VCaP (cell line): ENCODE measurements at regions not wholly inside any gene's neighbourhood (a gene's known extent, or its start where the extent isn't known, plus 50 kb on each side); places are given as distances from the start of the nearest gene placed in this dataset.
A peak's percentile ranks its signal among the peaks of the same experiment; 100 is the strongest.

Experiments
- H3K27ac ChIP-seq: fragments of 450-650 bp; 2 replicates; pipeline ENCODE4 v1.5.1; 2017
- CTCF ChIP-seq: fragments of 450-650 bp; conservative IDR thresholded peaks from 2 replicates; pipeline ENCODE4 v1.5.1; 2017; ENCODE audit warnings: mild to moderate bottlenecking, moderate library complexity

GRCh38 chr4:123265443-123265842 is 131.2 kb upstream of the SPRY1 start:
- TF ChIP-seq CTCF = no peak

GRCh38 chr4:123266221-123266620 is 130.4 kb upstream of the SPRY1 start:
- H3K27ac ChIP-seq = peak overlapping the region; percentile 45; the same call in 1 of the 2 replicates
- no peak for TF ChIP-seq CTCF

More at GRCh38 chr4:123265443-123265842, 131.2 kb upstream of the SPRY1 start:
- peak overlapping the region; percentile 45; the same call in 1 of the 2 replicates for H3K27ac ChIP-seq

GRCh38 chr4:123278755-123279154 is 117.8 kb upstream of the SPRY1 start:
- no peak for TF ChIP-seq CTCF
- no peak overlapping the region for H3K27ac ChIP-seq

DNA sequence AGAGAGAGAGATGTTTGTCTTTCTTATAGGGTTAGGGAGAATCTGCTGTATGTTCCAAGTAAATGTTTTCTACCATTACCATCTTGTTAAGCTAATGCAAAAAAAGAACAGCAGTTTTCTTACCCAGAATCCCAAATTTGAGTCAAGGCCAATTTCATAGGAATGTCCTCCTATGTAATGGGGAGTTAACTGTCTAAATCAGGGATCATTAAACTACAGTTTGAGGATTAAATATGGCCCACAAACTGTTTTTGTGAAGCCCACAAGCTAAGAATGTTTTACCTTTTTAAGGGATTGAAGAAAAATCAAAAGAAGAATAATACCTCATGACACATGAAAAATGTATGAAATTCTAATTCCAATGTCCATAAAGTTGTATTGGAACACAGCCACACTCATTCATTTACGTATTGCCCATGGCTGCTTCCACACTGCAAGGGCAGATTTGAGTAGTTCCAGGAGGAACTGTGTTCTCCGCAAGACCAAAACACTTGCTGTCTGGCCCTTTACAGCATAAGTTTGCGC is 113.2 kb upstream of the SPRY1 start:
- no peak for TF ChIP-seq CTCF
- peak overlapping the region; percentile 54 for H3K27ac ChIP-seq

- no peak for TF ChIP-seq CTCF
- peak overlapping the region; percentile 54 for H3K27ac ChIP-seq
These were observed 112.4 kb upstream of the SPRY1 start for GRCh38 chr4:123284168-123284567.

- H3K27ac ChIP-seq = no peak overlapping the region
- TF ChIP-seq CTCF = no peak
These were observed 109.6 kb upstream of the SPRY1 start for GRCh38 chr4:123286903-123287466.

DNA sequence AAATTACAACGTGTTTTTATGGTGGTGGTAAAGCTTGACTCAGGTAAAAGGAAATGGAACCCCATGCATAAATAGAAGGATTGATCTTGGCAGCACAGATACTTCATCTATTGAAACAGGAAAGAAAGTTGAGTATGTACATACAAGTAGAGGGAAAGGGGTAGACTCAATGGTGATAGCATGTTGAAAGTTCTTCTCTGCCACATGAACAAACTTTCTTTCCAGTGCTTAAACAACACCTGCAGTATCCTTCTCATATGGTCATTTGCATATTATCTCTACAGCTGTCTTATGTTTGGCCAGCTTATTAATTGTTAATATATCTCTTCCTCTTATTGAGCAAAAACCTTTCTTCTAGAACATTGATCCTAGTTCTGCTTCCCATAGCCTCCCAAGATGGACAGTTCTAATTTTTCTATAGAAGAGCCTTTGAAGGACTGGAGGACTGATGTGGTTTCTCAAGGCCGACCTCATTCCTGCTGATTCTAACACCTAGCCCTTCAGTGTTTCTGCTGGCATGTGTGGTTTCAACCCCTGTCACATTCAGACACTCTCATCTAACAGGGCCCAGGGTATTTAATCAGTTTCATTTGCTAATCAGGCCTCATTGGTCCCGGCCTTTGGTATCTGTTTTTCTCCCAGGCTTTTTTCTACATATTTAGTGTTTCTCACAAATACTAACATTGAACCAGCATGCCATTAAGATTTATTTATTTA is 108.1 kb upstream of the SPRY1 start:
- no peak overlapping the region for H3K27ac ChIP-seq

More for the DNA sequence above, 108.1 kb upstream of the SPRY1 start:
- no peak for TF ChIP-seq CTCF
